ENCODE measurements at regions not wholly inside any gene's neighbourhood (a gene's known extent, or its start where the extent isn't known, plus 50 kb on each side); places are given as distances from the start of the nearest gene placed in this dataset.

- no peak for DNase-seq (ENCODE audit: low spot score)
- no peak overlapping the region for H3K27ac ChIP-seq
- no peak for TF ChIP-seq CTCF (IDR thresholded peaks at IDR 0.05)
- H3K4me3 ChIP-seq = no peak overlapping the region
Observed at GRCh38 chr6:133594652-133595110, 294.2 kb upstream of the TCF21 start.

- no peak for TF ChIP-seq CTCF (IDR thresholded peaks at IDR 0.05)
- no peak overlapping the region for H3K27ac ChIP-seq
- DNase-seq (ENCODE audit: low spot score) = no peak
- H3K4me3 ChIP-seq = no peak overlapping the region
Observed at GRCh38 chr6:133595111-133595761, 293.7 kb upstream of the TCF21 start.

- no peak for TF ChIP-seq CTCF (IDR thresholded peaks at IDR 0.05)
- DNase-seq (ENCODE audit: low spot score) = no peak
- Histone ChIP-seq H3K27ac (no peak overlapping the region), H3K4me3 (no peak overlapping the region)
Observed at GRCh38 chr6:133606852-133607251, 282.1 kb upstream of the TCF21 start.

- no peak overlapping the region for H3K27ac ChIP-seq
- no peak overlapping the region for H3K4me3 ChIP-seq
- DNase-seq (ENCODE audit: low spot score) = no peak
- no peak for TF ChIP-seq CTCF (IDR thresholded peaks at IDR 0.05)
Observed at GRCh38 chr6:133608620-133609019, 280.3 kb upstream of the TCF21 start.

GRCh38 chr6:133609415-133610226 lies 279.3 kb upstream of the TCF21 start:
- no peak for TF ChIP-seq CTCF (IDR thresholded peaks at IDR 0.05)
- DNase-seq (ENCODE audit: low spot score) = no peak
- H3K4me3 ChIP-seq = no peak overlapping the region
- H3K27ac ChIP-seq = no peak overlapping the region

GRCh38 chr6:133610227-133610840 lies 278.6 kb upstream of the TCF21 start:
- H3K4me3 ChIP-seq = no peak overlapping the region
- TF ChIP-seq CTCF (IDR thresholded peaks at IDR 0.05) = no peak

More at GRCh38 chr6:133610227-133610840, 278.6 kb upstream of the TCF21 start:
- H3K27ac ChIP-seq = no peak overlapping the region
- no peak for DNase-seq (ENCODE audit: low spot score)

All from coronary artery (tissue), 2 donors.